ENCODE measurements at regions not wholly inside any gene's neighbourhood (a gene's known extent, or its start where the extent isn't known, plus 50 kb on each side); places are given as distances from the start of the nearest gene placed in this dataset.

GRCh38 chr12:94801745-94802144 lies 151.4 kb upstream of the TMCC3 start:
- ATAC-seq: no peak
- no peak overlapping the region for H2AFZ ChIP-seq (ENCODE audit: low read depth, low read length, poor library complexity, severe bottlenecking)
- H3K9ac ChIP-seq (ENCODE audit: low read length): no peak overlapping the region
- RAD21 ChIA-PET (ENCODE audit: low non-redundant PET in 1 of 2, low total read pairs in 2 of 2, uncharacterized antibody in 2 of 2, unreplicated experiment in 2 of 2): no interaction called here
- no peaks in the 10 kb centered on the region for H3K9me2 ChIP-seq (ENCODE audit: insufficient read depth)
- no peaks in the 10 kb centered on the region for H3K9me3 ChIP-seq (ENCODE audit: control insufficient read depth in 1 of 2, insufficient read depth in 1 of 2, low read depth in 1 of 2, low read length in 2 of 2)
- H3K27me3 ChIP-seq (ENCODE audit: insufficient read depth, low read length): no peaks in the 10 kb centered on the region
- H4K20me1 ChIP-seq (ENCODE audit: insufficient read depth): no peaks in the 10 kb centered on the region
- DNase-seq (ENCODE audit: low read depth, low spot score): no peak
- POLR2A ChIA-PET: no interaction called here
- no peaks in the 10 kb centered on the region for H3K79me2 ChIP-seq (ENCODE audit: insufficient read depth, low read length)
- TF ChIP-seq CBX3 (IDR thresholded peaks at IDR 0.05; ENCODE audit: low read depth) (no peak), TCF7L2 (IDR thresholded peaks at IDR 0.05; ENCODE audit: borderline replicate concordance, extremely low read depth, insufficient read depth, insufficient read length) (no peak), POLR2AphosphoS5 (IDR thresholded peaks at IDR 0.05; ENCODE audit: low read depth, low read length) (no peak), ZFX (IDR thresholded peaks at IDR 0.05) (no peak), EZH2phosphoT487 (IDR thresholded peaks at IDR 0.05; ENCODE audit: borderline replicate concordance) (no peak), ATF3 (IDR thresholded peaks at IDR 0.05) (no peak), ZNF274 (IDR thresholded peaks at IDR 0.05; ENCODE audit: low read depth, low read length) (no peak), MAX (IDR thresholded peaks at IDR 0.05) (no peak), RAD21 (IDR thresholded peaks at IDR 0.05; ENCODE audit: low read depth) (no peak), JUND (IDR thresholded peaks at IDR 0.05) (no peak)
- CTCF ChIA-PET: no interaction called here
- no TSS peak for BruUV-seq (replicated peaks)
- intact Hi-C loops (cut with micrococcal nuclease): no loop called here
- no peak overlapping the region for H3K4me3 ChIP-seq (replicated peaks in 1 of 2; ENCODE audit: low read depth in 1 of 2, low read length in 2 of 2)
- H3K4me1 ChIP-seq (ENCODE audit: control insufficient read depth in 1 of 2, insufficient read depth in 2 of 2, low read length in 2 of 2): no peaks in the 10 kb centered on the region
- no peak overlapping the region for H3K4me2 ChIP-seq (ENCODE audit: low read length)
- no peak overlapping the region for H3K27ac ChIP-seq (ENCODE audit: low read depth, low read length)
- no peaks in the 10 kb centered on the region for H3K36me3 ChIP-seq (ENCODE audit: control insufficient read depth in 1 of 2, insufficient read depth in 2 of 2, low read length in 2 of 2)

GRCh38 chr12:94799136-94799535 lies 148.8 kb upstream of the TMCC3 start:
- DNase-seq (ENCODE audit: low read depth, low spot score) (no peak), ATAC-seq (no peak)
- Histone ChIP-seq H3K4me3 (replicated peaks in 1 of 2; ENCODE audit: low read depth in 1 of 2, low read length in 2 of 2) (no peak overlapping the region), H3K27ac (ENCODE audit: low read depth, low read length) (no peak overlapping the region), H3K9me3 (ENCODE audit: control insufficient read depth in 1 of 2, insufficient read depth in 1 of 2, low read depth in 1 of 2, low read length in 2 of 2) (no peaks in the 10 kb centered on the region), H3K9ac (ENCODE audit: low read length) (no peak overlapping the region), H3K27me3 (ENCODE audit: insufficient read depth, low read length) (no peaks in the 10 kb centered on the region), H3K4me2 (ENCODE audit: low read length) (no peak overlapping the region), H3K4me1 (ENCODE audit: control insufficient read depth in 1 of 2, insufficient read depth in 2 of 2, low read length in 2 of 2) (peaks cover 14 to 20% of the 10 kb centered on the region in 2 experiments), H3K9me2 (ENCODE audit: insufficient read depth) (no peaks in the 10 kb centered on the region), H3K79me2 (ENCODE audit: insufficient read depth, low read length) (no peaks in the 10 kb centered on the region), H3K36me3 (ENCODE audit: control insufficient read depth in 1 of 2, insufficient read depth in 2 of 2, low read length in 2 of 2) (no peaks in the 10 kb centered on the region), H2AFZ (ENCODE audit: low read depth, low read length, poor library complexity, severe bottlenecking) (no peak overlapping the region), H4K20me1 (ENCODE audit: insufficient read depth) (no peaks in the 10 kb centered on the region)
- ChIA-PET CTCF (no interaction called here), POLR2A (no interaction called here), RAD21 (ENCODE audit: low non-redundant PET in 1 of 2, low total read pairs in 2 of 2, uncharacterized antibody in 2 of 2, unreplicated experiment in 2 of 2) (no interaction called here)
- intact Hi-C loops (cut with micrococcal nuclease): no loop called here
- no TSS peak for BruUV-seq (replicated peaks)
- no peak for TF ChIP-seq SRF (IDR thresholded peaks at IDR 0.05; ENCODE audit: low read depth)
- no peak for TF ChIP-seq ZNF274 (IDR thresholded peaks at IDR 0.05; ENCODE audit: low read depth, low read length)
- no peak for TF ChIP-seq ZFX (IDR thresholded peaks at IDR 0.05)
- no peak for TF ChIP-seq ATF3 (IDR thresholded peaks at IDR 0.05)
- no peak for TF ChIP-seq JUND (IDR thresholded peaks at IDR 0.05)
- TF ChIP-seq SP1 (IDR thresholded peaks at IDR 0.05; ENCODE audit: low read depth): no peak
- no peak for TF ChIP-seq TCF7L2 (IDR thresholded peaks at IDR 0.05; ENCODE audit: borderline replicate concordance, extremely low read depth, insufficient read depth, insufficient read length)
- no peak for TF ChIP-seq EZH2 (IDR thresholded peaks at IDR 0.05)
- no peak for TF ChIP-seq ZBTB33 (IDR thresholded peaks at IDR 0.05; ENCODE audit: extremely low read depth, insufficient replicate concordance, low read length)
- TF ChIP-seq CEBPB (IDR thresholded peaks at IDR 0.05; ENCODE audit: low read depth): no peak
- TF ChIP-seq CTCF (IDR thresholded peaks at IDR 0.05 in 2 of 3, conservative IDR thresholded peaks at IDR 0.05 in 1 of 3; ENCODE audit: borderline replicate concordance in 1 of 3, insufficient read depth in 1 of 3, low read depth in 2 of 3, low read length in 2 of 3): no peak
- no peak for TF ChIP-seq SIN3A (IDR thresholded peaks at IDR 0.05; ENCODE audit: low read depth)
- no peak for TF ChIP-seq MAX (IDR thresholded peaks at IDR 0.05)

Measured in HCT116 (cell line).